GM23338 (cell line): ENCODE measurements at regions not wholly inside any gene's neighbourhood (a gene's known extent, or its start where the extent isn't known, plus 50 kb on each side); places are given as distances from the start of the nearest gene placed in this dataset.

Source experiments
- ATAC-seq: fragments of 200-7000 bp; cut with Tn5 transposase; 3 replicates; pipeline ENCODE4 v1.9.1; 2020
- DNase-seq: peaks from one replicate; pipeline ENCODE4 v3.0.0-alpha.2; 2015; ENCODE audit warnings: low spot score
- H2AFZ ChIP-seq: fragments of 200-600 bp; sonication (generic); 2 replicates; pipeline ENCODE4 v1.8.0; 2016; ENCODE audit warnings: antibody characterized with exemption, mild to moderate bottlenecking, moderate library complexity
- H3F3A ChIP-seq: fragments of 200-600 bp; sonication (generic); replicated peaks from 2 replicates; pipeline ENCODE4 v1.8.0; 2017; ENCODE audit warnings: antibody characterized with exemption, mixed run types, low read depth
- H3K27ac ChIP-seq: fragments of 200-600 bp; sonication (generic); 2 replicates; pipeline ENCODE4 v1.6.1; 2016; ENCODE audit warnings: low read depth
- H3K27me3 ChIP-seq: fragments of 200-600 bp; sonication (generic); 2 replicates; pipeline ENCODE4 v1.8.0; 2016; ENCODE audit warnings: mild to moderate bottlenecking, mixed run types, moderate library complexity; ENCODE audit not compliant: insufficient read depth
- H3K36me3 ChIP-seq: fragments of 200-600 bp; sonication (generic); 2 replicates; pipeline ENCODE4 v1.8.0; 2016; ENCODE audit warnings: mild to moderate bottlenecking; ENCODE audit not compliant: insufficient read depth
- H3K4me1 ChIP-seq: fragments of 200-600 bp; sonication (generic); 2 replicates; pipeline ENCODE4 v1.8.0; 2016; ENCODE audit warnings: mild to moderate bottlenecking, moderate library complexity; ENCODE audit not compliant: insufficient read depth
- H3K4me2 ChIP-seq: fragments of 200-600 bp; sonication (generic); 2 replicates; pipeline ENCODE4 v1.7.1; 2017; ENCODE audit warnings: mixed run types
- H3K4me3 ChIP-seq: fragments of 200-600 bp; sonication (generic); 2 replicates; pipeline ENCODE4 v1.6.1; 2016; ENCODE audit warnings: mixed run types
- H3K79me2 ChIP-seq: fragments of 200-600 bp; sonication (generic); replicated peaks from 2 replicates; pipeline ENCODE4 v1.8.0; 2017; ENCODE audit warnings: mild to moderate bottlenecking; ENCODE audit not compliant: insufficient read depth
- H3K9me2 ChIP-seq: fragments of 200-600 bp; sonication (generic); 2 replicates; pipeline ENCODE4 v1.8.0; 2017; ENCODE audit not compliant: insufficient read depth
- H4K20me1 ChIP-seq: fragments of 200-600 bp; sonication (generic); replicated peaks from 2 replicates; pipeline ENCODE4 v1.8.0; 2017; ENCODE audit warnings: mild to moderate bottlenecking; ENCODE audit not compliant: insufficient read depth
- H3K27ac Mint-ChIP-seq: 2 replicates; pipeline ENCODE4 v1.8.0; 2020; ENCODE audit warnings: inconsistent platforms, mild to moderate bottlenecking, moderate library complexity, mixed read lengths
- H3K27me3 Mint-ChIP-seq: 3 replicates; pipeline ENCODE4 v1.8.0; 2022; ENCODE audit warnings: low read depth, mild to moderate bottlenecking, moderate library complexity, mixed read lengths, inconsistent platforms; ENCODE audit not compliant: insufficient read depth, poor library complexity
- H3K36me3 Mint-ChIP-seq: 3 replicates; pipeline ENCODE4 v1.8.0; 2021; ENCODE audit warnings: low read depth, mild to moderate bottlenecking, inconsistent platforms, moderate library complexity, mixed read lengths
- H3K4me1 Mint-ChIP-seq: 3 replicates; pipeline ENCODE4 v1.8.0; 2020; ENCODE audit warnings: mild to moderate bottlenecking, inconsistent platforms, mixed read lengths
- H3K4me3 Mint-ChIP-seq: 3 replicates; pipeline ENCODE4 v1.8.0; 2021; ENCODE audit warnings: moderate library complexity, mild to moderate bottlenecking, inconsistent platforms, mixed read lengths
- H3K9me3 Mint-ChIP-seq: 3 replicates; pipeline ENCODE4 v1.8.0; 2020; ENCODE audit warnings: moderate library complexity, mild to moderate bottlenecking, inconsistent platforms, mixed read lengths
- CREB1 ChIP-seq: fragments of 250-450 bp; sonication (Bioruptor Pico); IDR thresholded peaks from 2 replicates; pipeline ENCODE4 v1.5.0; 2020; ENCODE audit warnings: low read depth, mild to moderate bottlenecking, moderate library complexity
- EZH2 ChIP-seq: fragments of 200-600 bp; sonication (generic); IDR thresholded peaks from one replicate; pipeline ENCODE4 v1.8.0; 2017; ENCODE audit warnings: antibody characterized with exemption, mild to moderate bottlenecking, low read depth; ENCODE audit not compliant: unreplicated experiment
- EZH2phosphoT487 ChIP-seq: fragments of 200-600 bp; sonication (generic); IDR thresholded peaks from one replicate; pipeline ENCODE4 v1.8.1; 2018; ENCODE audit warnings: antibody characterized with exemption; ENCODE audit not compliant: unreplicated experiment
- JUNB ChIP-seq: IDR thresholded peaks from one replicate; pipeline ENCODE4 v1.6.1; 2016; ENCODE audit warnings: antibody characterized with exemption; ENCODE audit not compliant: unreplicated experiment
- NANOG ChIP-seq: IDR thresholded peaks from 2 replicates; pipeline ENCODE4 v1.6.1; 2016; ENCODE audit warnings: antibody characterized with exemption, borderline replicate concordance
- POLR2AphosphoS5 ChIP-seq: IDR thresholded peaks from 2 replicates; pipeline ENCODE4 v1.6.1; 2016; ENCODE audit warnings: antibody characterized with exemption, low read depth
- STAT1 ChIP-seq: IDR thresholded peaks from one replicate; pipeline ENCODE4 v1.6.1; 2016; ENCODE audit warnings: antibody characterized with exemption; ENCODE audit not compliant: unreplicated experiment
- ZNF114 ChIP-seq: fragments of 250-450 bp; sonication (Bioruptor Pico); IDR thresholded peaks from 2 replicates; pipeline ENCODE4 v1.5.0; 2020; ENCODE audit warnings: mild to moderate bottlenecking, moderate library complexity
- ZNF331 ChIP-seq: fragments of 250-450 bp; sonication (Bioruptor Pico); IDR thresholded peaks from 2 replicates; pipeline ENCODE4 v1.5.0; 2020; ENCODE audit warnings: low read depth, mild to moderate bottlenecking, moderate library complexity
- TF ChIP-seq, protein P1 (sequence below): IDR thresholded peaks from one replicate; pipeline ENCODE4 v1.6.1; 2018; ENCODE audit warnings: antibody characterized with exemption; ENCODE audit not compliant: unreplicated experiment
- TF ChIP-seq, protein P2 (sequence below): IDR thresholded peaks from 2 replicates; pipeline ENCODE4 v1.6.1; 2016; ENCODE audit warnings: antibody characterized with exemption
- TF ChIP-seq, protein P3 (sequence below), 2 experiments: fragments of 200-600 bp in 1 of 2; sonication (generic) in 1 of 2; conservative IDR thresholded peaks; 2 replicates each; pipeline versions ENCODE4 v1.5.1 to v1.6.1; 2016 to 2017; ENCODE audit warnings: antibody characterized with exemption in 2 of 2, low read depth in 2 of 2, mild to moderate bottlenecking in 2 of 2, moderate library complexity in 1 of 2

DNA sequence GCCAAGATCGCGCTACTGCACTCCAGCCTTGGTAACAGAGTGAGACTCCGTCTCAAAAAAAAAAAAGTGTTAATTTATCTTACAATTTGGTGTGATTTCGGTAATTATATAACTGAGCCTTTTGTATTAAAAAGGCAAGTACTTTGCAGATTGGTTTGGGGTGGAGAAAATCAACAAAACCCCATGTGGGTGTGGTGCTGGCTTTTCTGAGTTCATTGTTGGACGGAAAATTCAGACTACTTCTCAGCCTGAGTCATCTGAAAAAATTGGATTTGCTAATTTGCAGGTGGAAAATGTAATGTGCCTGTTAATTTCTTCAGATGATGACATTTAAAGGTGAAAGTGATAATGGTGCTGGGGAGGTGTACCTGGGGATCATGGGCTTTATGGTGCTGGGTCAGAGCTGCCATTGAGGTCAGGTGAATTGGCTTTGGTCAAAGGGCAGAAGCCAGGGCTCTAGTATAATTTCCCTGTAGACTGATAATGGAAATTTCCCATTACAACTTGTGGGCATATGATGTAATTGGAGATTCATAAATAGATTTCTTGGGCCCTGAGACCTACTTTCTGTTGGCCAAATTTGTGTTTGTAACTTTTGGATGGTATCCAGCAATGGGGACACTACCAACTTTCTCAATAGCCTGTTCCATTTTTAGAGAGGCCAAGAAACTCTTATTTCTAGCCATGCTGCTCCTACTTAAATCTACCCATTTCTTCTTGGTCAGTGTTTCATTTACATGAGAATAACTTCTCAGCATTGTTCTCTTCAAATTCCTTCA, 74.3 kb upstream of the TEX13D start (continued):
- TF ChIP-seq, protein P1, sequence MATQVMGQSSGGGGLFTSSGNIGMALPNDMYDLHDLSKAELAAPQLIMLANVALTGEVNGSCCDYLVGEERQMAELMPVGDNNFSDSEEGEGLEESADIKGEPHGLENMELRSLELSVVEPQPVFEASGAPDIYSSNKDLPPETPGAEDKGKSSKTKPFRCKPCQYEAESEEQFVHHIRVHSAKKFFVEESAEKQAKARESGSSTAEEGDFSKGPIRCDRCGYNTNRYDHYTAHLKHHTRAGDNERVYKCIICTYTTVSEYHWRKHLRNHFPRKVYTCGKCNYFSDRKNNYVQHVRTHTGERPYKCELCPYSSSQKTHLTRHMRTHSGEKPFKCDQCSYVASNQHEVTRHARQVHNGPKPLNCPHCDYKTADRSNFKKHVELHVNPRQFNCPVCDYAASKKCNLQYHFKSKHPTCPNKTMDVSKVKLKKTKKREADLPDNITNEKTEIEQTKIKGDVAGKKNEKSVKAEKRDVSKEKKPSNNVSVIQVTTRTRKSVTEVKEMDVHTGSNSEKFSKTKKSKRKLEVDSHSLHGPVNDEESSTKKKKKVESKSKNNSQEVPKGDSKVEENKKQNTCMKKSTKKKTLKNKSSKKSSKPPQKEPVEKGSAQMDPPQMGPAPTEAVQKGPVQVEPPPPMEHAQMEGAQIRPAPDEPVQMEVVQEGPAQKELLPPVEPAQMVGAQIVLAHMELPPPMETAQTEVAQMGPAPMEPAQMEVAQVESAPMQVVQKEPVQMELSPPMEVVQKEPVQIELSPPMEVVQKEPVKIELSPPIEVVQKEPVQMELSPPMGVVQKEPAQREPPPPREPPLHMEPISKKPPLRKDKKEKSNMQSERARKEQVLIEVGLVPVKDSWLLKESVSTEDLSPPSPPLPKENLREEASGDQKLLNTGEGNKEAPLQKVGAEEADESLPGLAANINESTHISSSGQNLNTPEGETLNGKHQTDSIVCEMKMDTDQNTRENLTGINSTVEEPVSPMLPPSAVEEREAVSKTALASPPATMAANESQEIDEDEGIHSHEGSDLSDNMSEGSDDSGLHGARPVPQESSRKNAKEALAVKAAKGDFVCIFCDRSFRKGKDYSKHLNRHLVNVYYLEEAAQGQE = no peak
- no peak for TF ChIP-seq CREB1 (CRISPR knock-in tag)
- no peak for TF ChIP-seq STAT1
- TF ChIP-seq POLR2AphosphoS5 = no peak
- TF ChIP-seq ZNF331 (CRISPR knock-in tag) = no peak
- TF ChIP-seq JUNB = no peak
- TF ChIP-seq EZH2phosphoT487 = no peak
- TF ChIP-seq NANOG = no peak
- TF ChIP-seq, protein P2, sequence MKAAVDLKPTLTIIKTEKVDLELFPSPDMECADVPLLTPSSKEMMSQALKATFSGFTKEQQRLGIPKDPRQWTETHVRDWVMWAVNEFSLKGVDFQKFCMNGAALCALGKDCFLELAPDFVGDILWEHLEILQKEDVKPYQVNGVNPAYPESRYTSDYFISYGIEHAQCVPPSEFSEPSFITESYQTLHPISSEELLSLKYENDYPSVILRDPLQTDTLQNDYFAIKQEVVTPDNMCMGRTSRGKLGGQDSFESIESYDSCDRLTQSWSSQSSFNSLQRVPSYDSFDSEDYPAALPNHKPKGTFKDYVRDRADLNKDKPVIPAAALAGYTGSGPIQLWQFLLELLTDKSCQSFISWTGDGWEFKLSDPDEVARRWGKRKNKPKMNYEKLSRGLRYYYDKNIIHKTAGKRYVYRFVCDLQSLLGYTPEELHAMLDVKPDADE = no peak
- no peak for TF ChIP-seq EZH2
- TF ChIP-seq, protein P3, sequence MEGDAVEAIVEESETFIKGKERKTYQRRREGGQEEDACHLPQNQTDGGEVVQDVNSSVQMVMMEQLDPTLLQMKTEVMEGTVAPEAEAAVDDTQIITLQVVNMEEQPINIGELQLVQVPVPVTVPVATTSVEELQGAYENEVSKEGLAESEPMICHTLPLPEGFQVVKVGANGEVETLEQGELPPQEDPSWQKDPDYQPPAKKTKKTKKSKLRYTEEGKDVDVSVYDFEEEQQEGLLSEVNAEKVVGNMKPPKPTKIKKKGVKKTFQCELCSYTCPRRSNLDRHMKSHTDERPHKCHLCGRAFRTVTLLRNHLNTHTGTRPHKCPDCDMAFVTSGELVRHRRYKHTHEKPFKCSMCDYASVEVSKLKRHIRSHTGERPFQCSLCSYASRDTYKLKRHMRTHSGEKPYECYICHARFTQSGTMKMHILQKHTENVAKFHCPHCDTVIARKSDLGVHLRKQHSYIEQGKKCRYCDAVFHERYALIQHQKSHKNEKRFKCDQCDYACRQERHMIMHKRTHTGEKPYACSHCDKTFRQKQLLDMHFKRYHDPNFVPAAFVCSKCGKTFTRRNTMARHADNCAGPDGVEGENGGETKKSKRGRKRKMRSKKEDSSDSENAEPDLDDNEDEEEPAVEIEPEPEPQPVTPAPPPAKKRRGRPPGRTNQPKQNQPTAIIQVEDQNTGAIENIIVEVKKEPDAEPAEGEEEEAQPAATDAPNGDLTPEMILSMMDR (conservative IDR thresholded peaks at IDR 0.05; ENCODE audit: low read depth in 2 of 2) = no peak
- no peak for TF ChIP-seq ZNF114

DNA sequence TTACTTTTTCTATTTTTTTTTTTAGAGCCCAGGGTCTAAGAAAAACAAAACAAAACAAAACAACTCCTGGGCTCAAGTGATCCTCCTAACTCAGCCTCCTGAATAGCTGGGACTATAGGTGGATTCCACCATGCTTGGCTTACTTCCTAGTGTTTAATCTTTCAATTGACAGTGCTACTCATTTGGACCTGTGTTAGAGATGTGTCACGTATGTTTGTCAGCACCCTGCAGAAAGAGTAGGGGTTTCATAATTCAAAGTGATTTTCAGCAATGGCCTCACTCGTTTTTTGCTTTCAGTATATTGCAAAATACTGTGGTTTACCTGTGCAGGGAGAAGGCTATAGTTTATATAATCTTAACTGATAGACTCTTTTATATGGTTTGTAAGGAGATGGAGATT, 71.6 kb upstream of the TEX13D start:
- no peaks in the 10 kb centered on the region for H3K27me3 ChIP-seq
- peaks cover 2% of the 10 kb centered on the region for H3K27me3 Mint-ChIP-seq
- H3K9me2 ChIP-seq = no peaks in the 10 kb centered on the region
- no peaks in the 10 kb centered on the region for H3K4me1 ChIP-seq
- H2AFZ ChIP-seq = no peak overlapping the region
- H3K27ac ChIP-seq = no peak overlapping the region
- H3K36me3 Mint-ChIP-seq = no peaks in the 10 kb centered on the region
- H3K9me3 Mint-ChIP-seq = no peaks in the 10 kb centered on the region
- H3K4me2 ChIP-seq = no peak overlapping the region
- H3K36me3 ChIP-seq = no peaks in the 10 kb centered on the region
- H3K4me3 ChIP-seq = no peak overlapping the region
- DNase-seq (no peak), ATAC-seq (no peak)
- no peaks in the 10 kb centered on the region for H3K79me2 ChIP-seq
- H3K4me3 Mint-ChIP-seq = no peak overlapping the region
- H3F3A ChIP-seq = no peaks in the 10 kb centered on the region
- H3K27ac Mint-ChIP-seq = no peak overlapping the region
- no peaks in the 10 kb centered on the region for H4K20me1 ChIP-seq
- H3K4me1 Mint-ChIP-seq = no peaks in the 10 kb centered on the region; the same call in 1 of the 3 replicates
- TF ChIP-seq EZH2phosphoT487 = no peak
- TF ChIP-seq, protein P3 (conservative IDR thresholded peaks at IDR 0.05; ENCODE audit: low read depth in 2 of 2) = no peak
